ENCODE measurements at regions not wholly inside any gene's neighbourhood (a gene's known extent, or its start where the extent isn't known, plus 50 kb on each side); places are given as distances from the start of the nearest gene placed in this dataset.

- TF ChIP-seq POLR2A (IDR thresholded peaks at IDR 0.05; ENCODE audit: low read depth, low read length) (no peak), POLR2AphosphoS5 (IDR thresholded peaks at IDR 0.05; ENCODE audit: low read depth, low read length) (no peak), TAF1 (IDR thresholded peaks at IDR 0.05; ENCODE audit: borderline replicate concordance, low read depth, low read length) (no peak)
These were observed 993.9 kb downstream of the PDHA2 start for GRCh38 chr4:96833831-96834230.
